ENCODE measurements at regions not wholly inside any gene's neighbourhood (a gene's known extent, or its start where the extent isn't known, plus 50 kb on each side); places are given as distances from the start of the nearest gene placed in this dataset.
A peak's percentile ranks its signal among the peaks of the same experiment; 100 is the strongest.
"Not testable (repeated sequence)": the region's sequence is repeated elsewhere in the genome, so short reads cannot be mapped to it uniquely, and the experiment has no call there.

DNA sequence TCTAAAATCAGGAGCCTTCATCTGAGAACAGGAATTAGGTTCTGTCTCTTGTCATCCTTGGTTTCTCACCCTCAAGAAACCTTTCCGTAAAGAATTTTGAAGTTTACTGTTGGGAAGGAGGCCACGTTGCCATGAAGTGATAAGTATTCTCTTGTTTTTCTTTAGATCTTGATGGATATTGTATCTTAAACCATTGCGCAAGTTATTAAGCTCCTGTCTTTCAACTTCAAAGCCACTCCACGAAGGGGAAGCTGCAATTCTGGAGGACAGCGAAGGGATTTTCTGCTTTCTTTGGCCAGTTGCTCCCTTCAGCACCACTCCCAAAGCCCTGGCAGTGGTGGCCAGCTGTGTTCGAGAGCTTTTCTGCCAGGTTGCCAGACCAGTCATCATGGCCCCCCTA is 198.1 kb upstream of the EXOC2 start:
- Histone ChIP-seq H3K4me3 (ENCODE audit: low read length) (no peak overlapping the region), H3K36me3 (ENCODE audit: control insufficient read depth, insufficient read depth, low read length, severe bottlenecking) (no peaks in the 10 kb centered on the region)
- no peak for DNase-seq (ENCODE audit: low read depth)

DNA sequence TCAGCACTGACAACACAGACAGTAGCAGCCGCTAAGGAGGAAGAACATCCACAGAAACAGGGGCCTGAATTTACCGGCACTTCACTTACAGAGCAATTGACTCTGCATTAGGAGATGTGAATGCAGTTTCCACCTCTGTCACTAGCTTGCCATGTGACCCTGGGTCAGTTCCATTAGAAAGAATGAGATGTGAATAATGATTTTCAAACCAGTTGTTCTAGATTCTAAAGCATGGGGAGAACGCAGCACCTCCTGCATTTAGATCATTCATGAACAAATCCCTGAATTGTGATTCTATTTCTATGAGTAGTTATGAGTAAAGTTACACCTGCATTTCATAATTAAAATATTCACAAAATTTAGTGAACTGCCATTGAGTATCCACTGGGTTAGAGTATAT is 197.3 kb upstream of the EXOC2 start:
- Histone ChIP-seq H3K4me1 (ENCODE audit: control insufficient read depth, insufficient read depth, low read length) (no peaks in the 10 kb centered on the region), H3K4me3 (ENCODE audit: low read length) (no peak overlapping the region), H3K9ac (ENCODE audit: low read length) (no peak overlapping the region), H3K36me3 (ENCODE audit: control insufficient read depth, insufficient read depth, low read length, severe bottlenecking) (no peaks in the 10 kb centered on the region), H3K9me3 (ENCODE audit: control insufficient read depth, low read length) (no peaks in the 10 kb centered on the region), H3K27me3 (replicated peaks; ENCODE audit: control insufficient read depth, insufficient read depth, low read length) (peaks cover 19% of the 10 kb centered on the region)
- DNase-seq (ENCODE audit: low read depth) = no peak

More for the DNA sequence above, 198.1 kb upstream of the EXOC2 start:
- H3K4me1 ChIP-seq (ENCODE audit: control insufficient read depth, insufficient read depth, low read length) = no peaks in the 10 kb centered on the region
- H3K27me3 ChIP-seq (replicated peaks; ENCODE audit: control insufficient read depth, insufficient read depth, low read length) = peaks cover 13% of the 10 kb centered on the region
- no peaks in the 10 kb centered on the region for H3K9me3 ChIP-seq (ENCODE audit: control insufficient read depth, low read length)
- no peak overlapping the region for H3K9ac ChIP-seq (ENCODE audit: low read length)

DNA sequence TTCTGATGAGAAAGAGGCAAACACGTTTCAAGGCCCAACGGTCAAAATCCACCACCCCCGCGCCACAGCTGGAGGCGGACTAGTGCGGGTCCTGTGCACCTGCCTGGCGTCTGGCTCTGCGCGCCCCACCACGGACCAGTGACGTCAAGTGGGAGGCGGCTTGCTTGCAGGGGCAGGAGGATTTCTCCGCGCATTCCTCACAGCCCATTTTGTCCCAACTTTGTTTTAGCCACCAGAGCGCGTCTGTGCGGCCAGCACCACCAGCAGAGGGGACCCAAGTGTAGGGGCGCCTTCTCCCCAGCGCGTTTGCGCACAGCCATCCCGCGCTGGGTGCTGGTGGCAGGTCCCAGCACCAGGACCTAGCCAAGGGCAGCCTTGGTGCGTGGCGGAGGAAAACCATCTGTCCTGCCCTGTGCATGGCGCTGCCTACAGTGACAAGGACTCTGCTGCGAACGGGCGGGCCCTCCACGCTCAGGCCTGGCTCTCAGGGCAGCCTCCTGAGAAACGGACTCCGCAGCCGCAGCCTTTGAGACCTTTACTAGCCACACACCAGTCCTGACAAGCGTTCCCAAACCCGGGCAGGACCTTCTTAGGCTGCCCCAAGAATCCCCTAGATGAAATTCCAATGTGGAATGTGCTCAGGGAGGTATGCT is 194.8 kb upstream of the EXOC2 start:
- H3K36me3 ChIP-seq (ENCODE audit: control insufficient read depth, insufficient read depth, low read length, severe bottlenecking) = no peaks in the 10 kb centered on the region
- no peak overlapping the region for H3K4me3 ChIP-seq (ENCODE audit: low read length)
- H3K27me3 ChIP-seq (replicated peaks; ENCODE audit: control insufficient read depth, insufficient read depth, low read length) = peaks cover 30% of the 10 kb centered on the region
- no peak overlapping the region for H3K9ac ChIP-seq (ENCODE audit: low read length)
- DNase-seq (ENCODE audit: low read depth) = no peak
- H3K9me3 ChIP-seq (ENCODE audit: control insufficient read depth, low read length) = no peaks in the 10 kb centered on the region
- no peaks in the 10 kb centered on the region for H3K4me1 ChIP-seq (ENCODE audit: control insufficient read depth, insufficient read depth, low read length)

DNA sequence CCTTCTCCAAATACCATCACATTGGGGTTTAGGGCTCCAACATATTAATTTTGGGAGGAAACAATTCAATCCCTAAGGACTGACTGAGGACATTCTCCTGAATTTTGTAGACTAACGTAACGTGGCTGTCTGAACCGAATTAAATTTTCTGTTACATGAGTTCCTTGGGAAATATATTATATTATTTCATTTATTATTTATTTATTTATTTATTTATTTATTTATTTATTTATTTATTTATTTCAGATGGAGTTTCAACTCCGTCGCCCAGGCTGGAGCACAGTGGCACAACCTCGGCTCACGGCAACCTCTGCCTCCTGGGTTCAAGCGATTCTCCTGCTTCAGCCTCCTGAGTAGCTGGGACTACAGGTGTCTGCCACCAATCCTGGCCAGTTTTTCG is 193.2 kb upstream of the EXOC2 start:
- H3K36me3 ChIP-seq (ENCODE audit: control insufficient read depth, insufficient read depth, low read length, severe bottlenecking); DNase-seq (ENCODE audit: low read depth): not testable (repeated sequence)
- H3K27me3 ChIP-seq (replicated peaks; ENCODE audit: control insufficient read depth, insufficient read depth, low read length) = peaks cover 24% of the 10 kb centered on the region

DNA sequence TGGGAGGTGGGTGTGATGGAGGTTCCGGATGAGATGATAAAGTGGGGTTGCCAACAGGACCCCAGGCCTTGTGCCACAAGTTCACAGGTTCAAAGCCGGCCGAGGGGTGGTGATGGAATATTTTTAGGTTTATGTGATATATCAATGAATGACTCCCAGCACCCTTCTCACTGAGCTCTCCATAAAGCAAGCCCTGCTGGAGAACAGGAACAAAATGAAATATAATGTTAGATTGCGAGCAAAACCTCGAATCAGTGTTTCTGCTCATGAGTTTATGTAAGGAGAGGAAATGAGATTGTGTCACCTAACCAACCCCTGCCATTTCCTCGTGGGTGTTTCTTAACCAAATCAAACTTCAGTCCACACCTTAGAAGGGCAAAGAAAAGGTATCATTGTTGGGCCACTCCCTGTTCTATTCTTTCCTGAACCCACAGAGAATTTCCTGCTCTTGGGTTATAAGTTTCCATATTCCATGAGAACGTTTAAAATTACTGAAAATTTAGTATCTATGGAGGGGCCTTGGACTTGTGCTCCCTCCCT is 192.2 kb upstream of the EXOC2 start:
- no peaks in the 10 kb centered on the region for H3K9me3 ChIP-seq (ENCODE audit: control insufficient read depth, low read length)
- no peaks in the 10 kb centered on the region for H3K4me1 ChIP-seq (ENCODE audit: control insufficient read depth, insufficient read depth, low read length)
- H3K9ac ChIP-seq (ENCODE audit: low read length) = no peak overlapping the region
- H3K36me3 ChIP-seq (ENCODE audit: control insufficient read depth, insufficient read depth, low read length, severe bottlenecking) = no peaks in the 10 kb centered on the region
- no peak overlapping the region for H3K4me3 ChIP-seq (ENCODE audit: low read length)
- no peak for DNase-seq (ENCODE audit: low read depth)
- peaks cover 27% of the 10 kb centered on the region for H3K27me3 ChIP-seq (replicated peaks; ENCODE audit: control insufficient read depth, insufficient read depth, low read length)

More for the DNA sequence above, 193.2 kb upstream of the EXOC2 start:
- not testable (repeated sequence) for H3K9me3 ChIP-seq (ENCODE audit: control insufficient read depth, low read length); H3K9ac ChIP-seq (ENCODE audit: low read length); H3K4me3 ChIP-seq (ENCODE audit: low read length); H3K4me1 ChIP-seq (ENCODE audit: control insufficient read depth, insufficient read depth, low read length)

DNA sequence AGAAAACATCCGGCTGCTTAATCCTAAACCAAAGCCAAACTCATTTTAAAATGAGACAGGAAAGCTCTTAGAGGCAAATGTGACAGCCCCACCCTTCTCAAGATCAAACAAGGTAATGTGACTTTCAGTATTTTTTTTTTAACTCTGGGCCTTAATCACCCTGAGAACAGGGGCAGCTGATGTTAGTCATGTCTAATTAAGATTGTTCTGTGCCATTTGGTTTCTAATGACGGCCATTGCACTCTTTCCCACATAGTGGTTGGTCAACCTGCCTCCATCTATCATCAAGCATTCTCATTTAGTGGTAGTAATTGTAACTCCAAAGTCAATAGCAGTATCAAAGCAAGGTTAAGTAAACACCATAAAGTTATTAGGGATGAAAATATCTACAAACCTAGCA is 191.6 kb upstream of the EXOC2 start:
- Histone ChIP-seq H3K9me3 (ENCODE audit: control insufficient read depth, low read length) (no peaks in the 10 kb centered on the region), H3K36me3 (ENCODE audit: control insufficient read depth, insufficient read depth, low read length, severe bottlenecking) (no peaks in the 10 kb centered on the region), H3K4me1 (ENCODE audit: control insufficient read depth, insufficient read depth, low read length) (no peaks in the 10 kb centered on the region), H3K9ac (ENCODE audit: low read length) (no peak overlapping the region), H3K4me3 (ENCODE audit: low read length) (no peak overlapping the region), H3K27me3 (replicated peaks; ENCODE audit: control insufficient read depth, insufficient read depth, low read length) (peaks cover 31% of the 10 kb centered on the region)
- DNase-seq (ENCODE audit: low read depth) = no peak

DNA sequence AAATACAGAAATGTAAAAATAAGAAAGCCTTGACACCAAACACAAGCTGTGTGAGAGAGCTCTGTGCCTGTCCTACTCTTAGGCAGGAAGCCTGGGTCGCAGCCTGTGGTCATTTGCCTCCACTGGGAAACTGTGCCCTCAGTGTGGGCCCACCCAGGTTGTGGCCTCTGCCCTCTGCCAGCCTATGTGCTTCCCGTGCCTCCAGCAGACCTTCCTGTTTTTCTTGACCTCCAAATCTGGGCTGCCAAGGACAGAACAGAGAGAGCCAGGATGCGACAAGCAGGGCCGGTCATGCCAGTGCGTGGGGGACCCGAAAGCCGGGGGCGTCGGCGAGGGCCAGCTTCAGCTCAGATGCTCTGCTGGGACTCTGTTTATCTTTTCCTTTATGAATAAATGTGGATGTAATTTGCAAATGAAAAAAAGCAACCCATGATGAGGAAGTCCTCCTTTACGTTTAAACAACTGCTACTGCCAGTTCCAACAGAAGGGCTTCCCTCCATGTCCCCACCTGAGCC is 189.2 kb upstream of the EXOC2 start:
- Histone ChIP-seq H3K4me1 (ENCODE audit: control insufficient read depth, insufficient read depth, low read length) (no peaks in the 10 kb centered on the region), H3K9ac (ENCODE audit: low read length) (no peak overlapping the region)

DNA sequence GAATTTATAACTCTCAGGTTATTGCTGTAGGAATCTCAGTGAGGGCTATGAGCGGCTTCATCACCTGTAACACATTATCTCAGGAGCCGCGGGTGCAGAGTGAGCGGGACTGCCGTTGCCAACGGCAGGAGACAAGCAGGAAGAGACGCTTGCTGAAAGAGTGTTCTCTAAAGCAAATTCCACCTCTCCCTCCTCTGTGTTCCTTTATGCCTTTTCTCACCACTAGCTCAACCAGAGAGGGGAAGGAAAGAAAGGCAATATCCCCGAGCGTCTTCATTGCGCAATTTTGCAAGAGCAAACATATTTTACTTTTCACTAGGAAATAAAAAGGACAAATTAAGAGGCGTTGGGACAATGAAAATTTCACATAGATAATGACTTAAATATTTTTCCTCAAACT is 185.2 kb upstream of the EXOC2 start:
- H3K4me3 ChIP-seq (ENCODE audit: low read length) = no peak overlapping the region
- no peaks in the 10 kb centered on the region for H3K36me3 ChIP-seq (ENCODE audit: control insufficient read depth, insufficient read depth, low read length, severe bottlenecking)
- DNase-seq (ENCODE audit: low read depth) = peak; percentile 5
- no peak overlapping the region for H3K9ac ChIP-seq (ENCODE audit: low read length)
- peaks cover 64% of the 10 kb centered on the region for H3K27me3 ChIP-seq (replicated peaks; ENCODE audit: control insufficient read depth, insufficient read depth, low read length)
- H3K4me1 ChIP-seq (ENCODE audit: control insufficient read depth, insufficient read depth, low read length) = no peaks in the 10 kb centered on the region
- no peaks in the 10 kb centered on the region for H3K9me3 ChIP-seq (ENCODE audit: control insufficient read depth, low read length)

More for the DNA sequence above, 189.2 kb upstream of the EXOC2 start:
- no peaks in the 10 kb centered on the region for H3K36me3 ChIP-seq (ENCODE audit: control insufficient read depth, insufficient read depth, low read length, severe bottlenecking)
- DNase-seq (ENCODE audit: low read depth) = no peak
- peaks cover 53% of the 10 kb centered on the region for H3K27me3 ChIP-seq (replicated peaks; ENCODE audit: control insufficient read depth, insufficient read depth, low read length)
- H3K4me3 ChIP-seq (ENCODE audit: low read length) = no peak overlapping the region
- no peaks in the 10 kb centered on the region for H3K9me3 ChIP-seq (ENCODE audit: control insufficient read depth, low read length)

DNA sequence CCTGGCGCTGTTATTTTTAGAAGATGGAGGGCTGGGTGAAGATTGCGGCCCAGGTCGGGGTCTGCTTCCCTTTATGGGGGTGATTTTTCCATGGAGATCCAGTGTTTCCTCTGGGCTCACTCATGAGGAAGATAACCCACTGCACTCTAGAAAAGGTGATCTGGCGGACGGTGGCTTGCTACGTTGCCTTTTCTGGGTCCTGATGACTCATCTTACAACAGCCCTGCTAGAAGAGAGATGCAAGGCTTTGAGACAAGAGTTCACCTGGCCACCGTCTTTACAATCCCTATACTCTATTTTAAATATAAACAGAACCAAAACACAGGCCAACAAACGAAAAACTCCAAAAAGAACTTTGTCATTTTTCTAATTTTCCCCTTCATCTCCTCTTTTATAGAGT is 182.1 kb upstream of the EXOC2 start:
- H3K9ac ChIP-seq (ENCODE audit: low read length) = no peak overlapping the region
- no peaks in the 10 kb centered on the region for H3K9me3 ChIP-seq (ENCODE audit: control insufficient read depth, low read length)
- no peak for DNase-seq (ENCODE audit: low read depth)
- H3K4me3 ChIP-seq (ENCODE audit: low read length) = no peak overlapping the region
- H3K27me3 ChIP-seq (replicated peaks; ENCODE audit: control insufficient read depth, insufficient read depth, low read length) = peaks cover 66% of the 10 kb centered on the region
- H3K36me3 ChIP-seq (ENCODE audit: control insufficient read depth, insufficient read depth, low read length, severe bottlenecking) = no peaks in the 10 kb centered on the region
- no peaks in the 10 kb centered on the region for H3K4me1 ChIP-seq (ENCODE audit: control insufficient read depth, insufficient read depth, low read length)

DNA sequence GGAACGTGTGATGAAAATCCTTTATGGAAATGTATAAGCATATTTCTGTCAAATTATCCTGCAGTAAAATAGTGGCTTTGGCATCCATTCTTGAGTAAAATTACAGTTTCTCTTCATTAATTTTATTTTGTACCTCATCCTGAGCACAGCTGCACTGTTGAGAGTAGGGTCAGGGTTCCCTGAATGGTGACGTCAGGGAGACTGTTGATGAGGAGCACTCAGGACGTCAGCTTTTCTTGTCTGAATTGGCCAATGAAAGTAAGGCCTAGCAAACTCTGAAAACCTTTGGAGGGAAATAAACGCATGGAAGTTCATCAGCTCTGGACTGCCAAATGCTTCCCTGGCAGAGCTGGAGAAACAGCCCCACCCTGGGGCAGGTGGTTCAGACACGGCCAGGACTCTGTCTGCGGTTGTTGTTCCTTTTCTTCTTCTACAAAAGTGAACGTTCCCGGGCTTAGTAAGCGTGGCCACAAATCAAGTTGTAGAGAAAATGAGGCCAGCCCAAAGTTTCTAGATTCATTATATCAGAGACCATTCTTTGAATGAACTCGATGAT is 179.7 kb upstream of the EXOC2 start:
- no peak for DNase-seq (ENCODE audit: low read depth)
- Histone ChIP-seq H3K9me3 (ENCODE audit: control insufficient read depth, low read length) (no peaks in the 10 kb centered on the region), H3K36me3 (ENCODE audit: control insufficient read depth, insufficient read depth, low read length, severe bottlenecking) (no peaks in the 10 kb centered on the region)

DNA sequence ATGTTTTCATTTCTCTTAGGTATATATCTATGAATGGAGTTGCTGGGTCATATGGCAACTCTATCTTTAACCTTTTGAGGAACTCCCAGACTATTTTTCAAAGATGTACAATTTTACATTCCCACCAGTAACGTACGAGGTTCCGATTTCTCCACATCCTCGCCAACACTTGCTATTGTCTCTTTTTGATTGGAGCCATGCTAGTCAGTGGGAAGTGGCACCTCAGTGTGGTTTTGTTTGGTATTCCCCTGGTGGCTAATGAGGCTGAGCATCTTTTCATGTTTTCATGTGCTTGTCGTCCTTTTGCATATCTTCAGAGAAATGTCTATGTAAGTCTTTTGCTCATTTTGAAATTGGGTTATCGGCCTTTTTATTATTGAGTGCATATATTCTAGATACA is 178.6 kb upstream of the EXOC2 start:
- Histone ChIP-seq H3K27me3 (replicated peaks; ENCODE audit: control insufficient read depth, insufficient read depth, low read length) (peaks cover 42% of the 10 kb centered on the region), H3K9me3 (ENCODE audit: control insufficient read depth, low read length) (no peaks in the 10 kb centered on the region), H3K4me1 (ENCODE audit: control insufficient read depth, insufficient read depth, low read length) (no peaks in the 10 kb centered on the region), H3K36me3 (ENCODE audit: control insufficient read depth, insufficient read depth, low read length, severe bottlenecking) (no peaks in the 10 kb centered on the region), H3K9ac (ENCODE audit: low read length) (no peak overlapping the region), H3K4me3 (ENCODE audit: low read length) (no peak overlapping the region)
- DNase-seq (ENCODE audit: low read depth) = no peak

More for the DNA sequence above, 179.7 kb upstream of the EXOC2 start:
- H3K4me1 ChIP-seq (ENCODE audit: control insufficient read depth, insufficient read depth, low read length) = no peaks in the 10 kb centered on the region
- no peak overlapping the region for H3K4me3 ChIP-seq (ENCODE audit: low read length)
- H3K9ac ChIP-seq (ENCODE audit: low read length) = no peak overlapping the region
- peaks cover 53% of the 10 kb centered on the region for H3K27me3 ChIP-seq (replicated peaks; ENCODE audit: control insufficient read depth, insufficient read depth, low read length)
